GM23338 (cell line): ENCODE measurements at regions not wholly inside any gene's neighbourhood (a gene's known extent, or its start where the extent isn't known, plus 50 kb on each side); places are given as distances from the start of the nearest gene placed in this dataset.

Experiments used
- ATAC-seq: fragments of 200-7000 bp; cut with Tn5 transposase; 3 replicates; pipeline ENCODE4 v1.9.1; 2020
- DNase-seq: peaks from one replicate; pipeline ENCODE4 v3.0.0-alpha.2; 2015; ENCODE audit warnings: low spot score
- H2AFZ ChIP-seq: fragments of 200-600 bp; sonication (generic); 2 replicates; pipeline ENCODE4 v1.8.0; 2016; ENCODE audit warnings: antibody characterized with exemption, mild to moderate bottlenecking, moderate library complexity
- H3F3A ChIP-seq: fragments of 200-600 bp; sonication (generic); replicated peaks from 2 replicates; pipeline ENCODE4 v1.8.0; 2017; ENCODE audit warnings: antibody characterized with exemption, mixed run types, low read depth
- H3K27ac ChIP-seq: fragments of 200-600 bp; sonication (generic); 2 replicates; pipeline ENCODE4 v1.6.1; 2016; ENCODE audit warnings: low read depth
- H3K27me3 ChIP-seq: fragments of 200-600 bp; sonication (generic); 2 replicates; pipeline ENCODE4 v1.8.0; 2016; ENCODE audit warnings: mild to moderate bottlenecking, mixed run types, moderate library complexity; ENCODE audit not compliant: insufficient read depth
- H3K36me3 ChIP-seq: fragments of 200-600 bp; sonication (generic); 2 replicates; pipeline ENCODE4 v1.8.0; 2016; ENCODE audit warnings: mild to moderate bottlenecking; ENCODE audit not compliant: insufficient read depth
- H3K4me1 ChIP-seq: fragments of 200-600 bp; sonication (generic); 2 replicates; pipeline ENCODE4 v1.8.0; 2016; ENCODE audit warnings: mild to moderate bottlenecking, moderate library complexity; ENCODE audit not compliant: insufficient read depth
- H3K4me2 ChIP-seq: fragments of 200-600 bp; sonication (generic); 2 replicates; pipeline ENCODE4 v1.7.1; 2017; ENCODE audit warnings: mixed run types
- H3K4me3 ChIP-seq: fragments of 200-600 bp; sonication (generic); 2 replicates; pipeline ENCODE4 v1.6.1; 2016; ENCODE audit warnings: mixed run types
- H3K79me2 ChIP-seq: fragments of 200-600 bp; sonication (generic); replicated peaks from 2 replicates; pipeline ENCODE4 v1.8.0; 2017; ENCODE audit warnings: mild to moderate bottlenecking; ENCODE audit not compliant: insufficient read depth
- H3K9me2 ChIP-seq: fragments of 200-600 bp; sonication (generic); 2 replicates; pipeline ENCODE4 v1.8.0; 2017; ENCODE audit not compliant: insufficient read depth
- H4K20me1 ChIP-seq: fragments of 200-600 bp; sonication (generic); replicated peaks from 2 replicates; pipeline ENCODE4 v1.8.0; 2017; ENCODE audit warnings: mild to moderate bottlenecking; ENCODE audit not compliant: insufficient read depth
- H3K27ac Mint-ChIP-seq: 2 replicates; pipeline ENCODE4 v1.8.0; 2020; ENCODE audit warnings: inconsistent platforms, mild to moderate bottlenecking, moderate library complexity, mixed read lengths
- H3K27me3 Mint-ChIP-seq: 3 replicates; pipeline ENCODE4 v1.8.0; 2022; ENCODE audit warnings: low read depth, mild to moderate bottlenecking, moderate library complexity, mixed read lengths, inconsistent platforms; ENCODE audit not compliant: insufficient read depth, poor library complexity
- H3K36me3 Mint-ChIP-seq: 3 replicates; pipeline ENCODE4 v1.8.0; 2021; ENCODE audit warnings: low read depth, mild to moderate bottlenecking, inconsistent platforms, moderate library complexity, mixed read lengths
- H3K4me1 Mint-ChIP-seq: 3 replicates; pipeline ENCODE4 v1.8.0; 2020; ENCODE audit warnings: mild to moderate bottlenecking, inconsistent platforms, mixed read lengths
- H3K4me3 Mint-ChIP-seq: 3 replicates; pipeline ENCODE4 v1.8.0; 2021; ENCODE audit warnings: moderate library complexity, mild to moderate bottlenecking, inconsistent platforms, mixed read lengths
- H3K9me3 Mint-ChIP-seq: 3 replicates; pipeline ENCODE4 v1.8.0; 2020; ENCODE audit warnings: moderate library complexity, mild to moderate bottlenecking, inconsistent platforms, mixed read lengths
- CREB1 ChIP-seq: fragments of 250-450 bp; sonication (Bioruptor Pico); IDR thresholded peaks from 2 replicates; pipeline ENCODE4 v1.5.0; 2020; ENCODE audit warnings: low read depth, mild to moderate bottlenecking, moderate library complexity
- EZH2phosphoT487 ChIP-seq: fragments of 200-600 bp; sonication (generic); IDR thresholded peaks from one replicate; pipeline ENCODE4 v1.8.1; 2018; ENCODE audit warnings: antibody characterized with exemption; ENCODE audit not compliant: unreplicated experiment
- JUNB ChIP-seq: IDR thresholded peaks from one replicate; pipeline ENCODE4 v1.6.1; 2016; ENCODE audit warnings: antibody characterized with exemption; ENCODE audit not compliant: unreplicated experiment
- NANOG ChIP-seq: IDR thresholded peaks from 2 replicates; pipeline ENCODE4 v1.6.1; 2016; ENCODE audit warnings: antibody characterized with exemption, borderline replicate concordance
- POLR2AphosphoS5 ChIP-seq: IDR thresholded peaks from 2 replicates; pipeline ENCODE4 v1.6.1; 2016; ENCODE audit warnings: antibody characterized with exemption, low read depth
- ZNF114 ChIP-seq: fragments of 250-450 bp; sonication (Bioruptor Pico); IDR thresholded peaks from 2 replicates; pipeline ENCODE4 v1.5.0; 2020; ENCODE audit warnings: mild to moderate bottlenecking, moderate library complexity
- ZNF331 ChIP-seq: fragments of 250-450 bp; sonication (Bioruptor Pico); IDR thresholded peaks from 2 replicates; pipeline ENCODE4 v1.5.0; 2020; ENCODE audit warnings: low read depth, mild to moderate bottlenecking, moderate library complexity
- TF ChIP-seq, protein P1 (sequence below): IDR thresholded peaks from one replicate; pipeline ENCODE4 v1.6.1; 2018; ENCODE audit warnings: antibody characterized with exemption; ENCODE audit not compliant: unreplicated experiment
- TF ChIP-seq, protein P2 (sequence below): fragments of 250-450 bp; sonication (Bioruptor Pico); IDR thresholded peaks from 2 replicates; pipeline ENCODE4 v1.5.0; 2020; ENCODE audit warnings: mild to moderate bottlenecking, moderate library complexity
- TF ChIP-seq, protein P3 (sequence below), 2 experiments: fragments of 200-600 bp in 1 of 2; sonication (generic) in 1 of 2; conservative IDR thresholded peaks; 2 replicates each; pipeline versions ENCODE4 v1.5.1 to v1.6.1; 2016 to 2017; ENCODE audit warnings: antibody characterized with exemption in 2 of 2, low read depth in 2 of 2, mild to moderate bottlenecking in 2 of 2, moderate library complexity in 1 of 2

DNA sequence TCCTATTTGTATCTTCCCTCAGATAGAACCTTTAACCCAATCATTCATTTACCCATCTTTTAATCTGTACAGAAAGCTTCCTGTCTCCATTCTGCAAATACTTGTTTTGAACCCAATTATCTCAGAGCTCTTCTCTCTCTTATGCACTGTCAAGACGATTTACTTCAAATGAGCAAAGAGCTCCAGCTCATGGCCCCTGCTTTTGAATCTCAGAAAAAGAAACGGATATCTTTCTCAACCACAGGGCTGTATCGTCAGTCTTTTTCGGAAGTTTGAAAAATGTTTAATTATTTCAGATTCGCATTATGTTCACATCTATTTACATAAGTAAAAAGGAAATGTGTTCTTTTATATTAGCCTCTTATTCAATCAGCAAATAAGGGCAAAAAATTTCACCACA lies 322.7 kb upstream of the NBEA start:
- no peak overlapping the region for H3K27ac ChIP-seq
- no peak overlapping the region for H3K4me3 Mint-ChIP-seq
- H3K27ac Mint-ChIP-seq: no peak overlapping the region
- H3K27me3 Mint-ChIP-seq: no peaks in the 10 kb centered on the region
- TF ChIP-seq NANOG: no peak
- peaks cover 15% of the 10 kb centered on the region for H3K4me1 ChIP-seq
- H3K36me3 Mint-ChIP-seq: no peaks in the 10 kb centered on the region
- no peaks in the 10 kb centered on the region; the same call in 2 of the 3 replicates for H3K9me3 Mint-ChIP-seq
- no peaks in the 10 kb centered on the region for H3K36me3 ChIP-seq
- peaks cover 6% of the 10 kb centered on the region; the same call in 1 of the 2 replicates for H3K9me2 ChIP-seq
- no peaks in the 10 kb centered on the region for H3K79me2 ChIP-seq
- H3K4me2 ChIP-seq: no peak overlapping the region
- peaks cover 19% of the 10 kb centered on the region; the same call in 2 of the 3 replicates for H3K4me1 Mint-ChIP-seq
- ATAC-seq (no peak), DNase-seq (no peak)
- H4K20me1 ChIP-seq: no peaks in the 10 kb centered on the region
- H3K4me3 ChIP-seq: no peak overlapping the region
- no peaks in the 10 kb centered on the region for H3F3A ChIP-seq
- H3K27me3 ChIP-seq: no peaks in the 10 kb centered on the region
- no peak overlapping the region for H2AFZ ChIP-seq

DNA sequence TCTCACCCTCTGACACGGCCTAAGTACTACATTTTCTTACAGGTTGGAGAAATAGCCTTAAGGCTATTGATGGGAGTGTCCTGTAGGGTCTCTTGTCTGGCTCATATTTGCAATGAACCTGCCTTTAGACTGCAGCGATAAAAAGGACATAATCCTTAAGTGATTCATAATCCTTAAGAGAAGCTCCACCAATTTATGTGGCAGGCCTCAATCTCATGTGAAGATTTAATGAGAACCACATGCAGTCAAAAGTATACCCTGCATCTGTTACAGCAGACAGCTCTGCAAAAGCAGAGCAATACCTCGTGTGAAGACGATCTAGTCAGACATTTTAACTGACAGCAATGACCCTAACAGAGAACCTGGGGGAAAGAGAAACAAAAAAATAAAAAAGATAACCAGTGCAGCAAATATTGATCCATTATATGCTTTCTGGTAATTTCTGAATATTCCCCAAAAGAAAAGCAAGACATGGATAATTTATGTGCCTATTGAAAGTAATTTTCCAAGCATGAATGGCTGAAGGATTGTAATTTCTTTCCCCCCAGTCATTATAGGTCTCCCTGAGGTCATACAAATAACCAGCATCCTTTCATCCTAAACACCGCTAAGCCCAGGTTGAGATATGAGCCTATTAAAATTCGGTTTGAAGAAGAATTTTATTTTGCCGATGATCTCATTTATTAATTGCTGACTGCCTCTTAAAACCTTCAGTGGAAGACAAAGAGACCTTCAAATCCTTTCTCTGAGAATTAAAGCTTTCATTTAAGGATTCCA lies 321.8 kb upstream of the NBEA start:
- Mint-ChIP-seq H3K4me1 (peaks cover 19% of the 10 kb centered on the region; the same call in 2 of the 3 replicates), H3K9me3 (no peaks in the 10 kb centered on the region; the same call in 2 of the 3 replicates), H3K4me3 (no peak overlapping the region), H3K36me3 (no peaks in the 10 kb centered on the region; the same call in 2 of the 3 replicates), H3K27ac (no peak overlapping the region), H3K27me3 (no peaks in the 10 kb centered on the region)
- DNase-seq (no peak), ATAC-seq (no peak)
- H3K79me2 ChIP-seq: no peaks in the 10 kb centered on the region
- H3K27me3 ChIP-seq: no peaks in the 10 kb centered on the region
- no peak overlapping the region for H3K4me2 ChIP-seq
- peaks cover 15% of the 10 kb centered on the region for H3K4me1 ChIP-seq
- no peak overlapping the region for H3K27ac ChIP-seq
- H2AFZ ChIP-seq: no peak overlapping the region
- no peaks in the 10 kb centered on the region for H3K36me3 ChIP-seq
- no peaks in the 10 kb centered on the region for H3F3A ChIP-seq
- no peaks in the 10 kb centered on the region for H4K20me1 ChIP-seq
- 0 out of 2 replicates have a peak, but pooled peaks cover 8% of the 10 kb centered on the region for H3K9me2 ChIP-seq
- no peak overlapping the region for H3K4me3 ChIP-seq
- TF ChIP-seq NANOG: no peak
- TF ChIP-seq, protein P1, sequence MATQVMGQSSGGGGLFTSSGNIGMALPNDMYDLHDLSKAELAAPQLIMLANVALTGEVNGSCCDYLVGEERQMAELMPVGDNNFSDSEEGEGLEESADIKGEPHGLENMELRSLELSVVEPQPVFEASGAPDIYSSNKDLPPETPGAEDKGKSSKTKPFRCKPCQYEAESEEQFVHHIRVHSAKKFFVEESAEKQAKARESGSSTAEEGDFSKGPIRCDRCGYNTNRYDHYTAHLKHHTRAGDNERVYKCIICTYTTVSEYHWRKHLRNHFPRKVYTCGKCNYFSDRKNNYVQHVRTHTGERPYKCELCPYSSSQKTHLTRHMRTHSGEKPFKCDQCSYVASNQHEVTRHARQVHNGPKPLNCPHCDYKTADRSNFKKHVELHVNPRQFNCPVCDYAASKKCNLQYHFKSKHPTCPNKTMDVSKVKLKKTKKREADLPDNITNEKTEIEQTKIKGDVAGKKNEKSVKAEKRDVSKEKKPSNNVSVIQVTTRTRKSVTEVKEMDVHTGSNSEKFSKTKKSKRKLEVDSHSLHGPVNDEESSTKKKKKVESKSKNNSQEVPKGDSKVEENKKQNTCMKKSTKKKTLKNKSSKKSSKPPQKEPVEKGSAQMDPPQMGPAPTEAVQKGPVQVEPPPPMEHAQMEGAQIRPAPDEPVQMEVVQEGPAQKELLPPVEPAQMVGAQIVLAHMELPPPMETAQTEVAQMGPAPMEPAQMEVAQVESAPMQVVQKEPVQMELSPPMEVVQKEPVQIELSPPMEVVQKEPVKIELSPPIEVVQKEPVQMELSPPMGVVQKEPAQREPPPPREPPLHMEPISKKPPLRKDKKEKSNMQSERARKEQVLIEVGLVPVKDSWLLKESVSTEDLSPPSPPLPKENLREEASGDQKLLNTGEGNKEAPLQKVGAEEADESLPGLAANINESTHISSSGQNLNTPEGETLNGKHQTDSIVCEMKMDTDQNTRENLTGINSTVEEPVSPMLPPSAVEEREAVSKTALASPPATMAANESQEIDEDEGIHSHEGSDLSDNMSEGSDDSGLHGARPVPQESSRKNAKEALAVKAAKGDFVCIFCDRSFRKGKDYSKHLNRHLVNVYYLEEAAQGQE: no peak
- TF ChIP-seq CREB1 (CRISPR knock-in tag): no peak
- TF ChIP-seq JUNB: no peak
- TF ChIP-seq POLR2AphosphoS5: no peak
- TF ChIP-seq, protein P2, sequence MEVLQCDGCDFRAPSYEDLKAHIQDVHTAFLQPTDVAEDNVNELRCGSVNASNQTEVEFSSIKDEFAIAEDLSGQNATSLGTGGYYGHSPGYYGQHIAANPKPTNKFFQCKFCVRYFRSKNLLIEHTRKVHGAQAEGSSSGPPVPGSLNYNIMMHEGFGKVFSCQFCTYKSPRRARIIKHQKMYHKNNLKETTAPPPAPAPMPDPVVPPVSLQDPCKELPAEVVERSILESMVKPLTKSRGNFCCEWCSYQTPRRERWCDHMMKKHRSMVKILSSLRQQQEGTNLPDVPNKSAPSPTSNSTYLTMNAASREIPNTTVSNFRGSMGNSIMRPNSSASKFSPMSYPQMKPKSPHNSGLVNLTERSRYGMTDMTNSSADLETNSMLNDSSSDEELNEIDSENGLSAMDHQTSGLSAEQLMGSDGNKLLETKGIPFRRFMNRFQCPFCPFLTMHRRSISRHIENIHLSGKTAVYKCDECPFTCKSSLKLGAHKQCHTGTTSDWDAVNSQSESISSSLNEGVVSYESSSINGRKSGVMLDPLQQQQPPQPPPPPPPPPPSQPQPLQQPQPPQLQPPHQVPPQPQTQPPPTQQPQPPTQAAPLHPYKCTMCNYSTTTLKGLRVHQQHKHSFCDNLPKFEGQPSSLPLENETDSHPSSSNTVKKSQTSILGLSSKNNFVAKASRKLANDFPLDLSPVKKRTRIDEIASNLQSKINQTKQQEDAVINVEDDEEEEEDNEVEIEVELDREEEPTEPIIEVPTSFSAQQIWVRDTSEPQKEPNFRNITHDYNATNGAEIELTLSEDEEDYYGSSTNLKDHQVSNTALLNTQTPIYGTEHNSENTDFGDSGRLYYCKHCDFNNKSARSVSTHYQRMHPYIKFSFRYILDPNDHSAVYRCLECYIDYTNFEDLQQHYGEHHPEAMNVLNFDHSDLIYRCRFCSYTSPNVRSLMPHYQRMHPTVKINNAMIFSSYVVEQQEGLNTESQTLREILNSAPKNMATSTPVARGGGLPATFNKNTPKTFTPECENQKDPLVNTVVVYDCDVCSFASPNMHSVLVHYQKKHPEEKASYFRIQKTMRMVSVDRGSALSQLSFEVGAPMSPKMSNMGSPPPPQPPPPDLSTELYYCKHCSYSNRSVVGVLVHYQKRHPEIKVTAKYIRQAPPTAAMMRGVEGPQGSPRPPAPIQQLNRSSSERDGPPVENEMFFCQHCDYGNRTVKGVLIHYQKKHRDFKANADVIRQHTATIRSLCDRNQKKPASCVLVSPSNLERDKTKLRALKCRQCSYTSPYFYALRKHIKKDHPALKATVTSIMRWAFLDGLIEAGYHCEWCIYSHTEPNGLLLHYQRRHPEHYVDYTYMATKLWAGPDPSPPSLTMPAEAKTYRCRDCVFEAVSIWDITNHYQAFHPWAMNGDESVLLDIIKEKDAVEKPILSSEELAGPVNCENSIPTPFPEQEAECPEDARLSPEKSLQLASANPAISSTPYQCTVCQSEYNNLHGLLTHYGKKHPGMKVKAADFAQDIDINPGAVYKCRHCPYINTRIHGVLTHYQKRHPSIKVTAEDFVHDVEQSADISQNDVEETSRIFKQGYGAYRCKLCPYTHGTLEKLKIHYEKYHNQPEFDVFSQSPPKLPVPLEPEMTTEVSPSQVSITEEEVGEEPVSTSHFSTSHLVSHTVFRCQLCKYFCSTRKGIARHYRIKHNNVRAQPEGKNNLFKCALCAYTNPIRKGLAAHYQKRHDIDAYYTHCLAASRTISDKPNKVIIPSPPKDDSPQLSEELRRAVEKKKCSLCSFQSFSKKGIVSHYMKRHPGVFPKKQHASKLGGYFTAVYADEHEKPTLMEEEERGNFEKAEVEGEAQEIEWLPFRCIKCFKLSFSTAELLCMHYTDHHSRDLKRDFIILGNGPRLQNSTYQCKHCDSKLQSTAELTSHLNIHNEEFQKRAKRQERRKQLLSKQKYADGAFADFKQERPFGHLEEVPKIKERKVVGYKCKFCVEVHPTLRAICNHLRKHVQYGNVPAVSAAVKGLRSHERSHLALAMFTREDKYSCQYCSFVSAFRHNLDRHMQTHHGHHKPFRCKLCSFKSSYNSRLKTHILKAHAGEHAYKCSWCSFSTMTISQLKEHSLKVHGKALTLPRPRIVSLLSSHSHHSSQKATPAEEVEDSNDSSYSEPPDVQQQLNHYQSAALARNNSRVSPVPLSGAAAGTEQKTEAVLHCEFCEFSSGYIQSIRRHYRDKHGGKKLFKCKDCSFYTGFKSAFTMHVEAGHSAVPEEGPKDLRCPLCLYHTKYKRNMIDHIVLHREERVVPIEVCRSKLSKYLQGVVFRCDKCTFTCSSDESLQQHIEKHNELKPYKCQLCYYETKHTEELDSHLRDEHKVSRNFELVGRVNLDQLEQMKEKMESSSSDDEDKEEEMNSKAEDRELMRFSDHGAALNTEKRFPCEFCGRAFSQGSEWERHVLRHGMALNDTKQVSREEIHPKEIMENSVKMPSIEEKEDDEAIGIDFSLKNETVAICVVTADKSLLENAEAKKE (CRISPR knock-in tag): no peak
- TF ChIP-seq ZNF331 (CRISPR knock-in tag): no peak
- TF ChIP-seq, protein P3, sequence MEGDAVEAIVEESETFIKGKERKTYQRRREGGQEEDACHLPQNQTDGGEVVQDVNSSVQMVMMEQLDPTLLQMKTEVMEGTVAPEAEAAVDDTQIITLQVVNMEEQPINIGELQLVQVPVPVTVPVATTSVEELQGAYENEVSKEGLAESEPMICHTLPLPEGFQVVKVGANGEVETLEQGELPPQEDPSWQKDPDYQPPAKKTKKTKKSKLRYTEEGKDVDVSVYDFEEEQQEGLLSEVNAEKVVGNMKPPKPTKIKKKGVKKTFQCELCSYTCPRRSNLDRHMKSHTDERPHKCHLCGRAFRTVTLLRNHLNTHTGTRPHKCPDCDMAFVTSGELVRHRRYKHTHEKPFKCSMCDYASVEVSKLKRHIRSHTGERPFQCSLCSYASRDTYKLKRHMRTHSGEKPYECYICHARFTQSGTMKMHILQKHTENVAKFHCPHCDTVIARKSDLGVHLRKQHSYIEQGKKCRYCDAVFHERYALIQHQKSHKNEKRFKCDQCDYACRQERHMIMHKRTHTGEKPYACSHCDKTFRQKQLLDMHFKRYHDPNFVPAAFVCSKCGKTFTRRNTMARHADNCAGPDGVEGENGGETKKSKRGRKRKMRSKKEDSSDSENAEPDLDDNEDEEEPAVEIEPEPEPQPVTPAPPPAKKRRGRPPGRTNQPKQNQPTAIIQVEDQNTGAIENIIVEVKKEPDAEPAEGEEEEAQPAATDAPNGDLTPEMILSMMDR (conservative IDR thresholded peaks at IDR 0.05; ENCODE audit: low read depth in 2 of 2): no peak
- TF ChIP-seq ZNF114: no peak
- no peak for TF ChIP-seq EZH2phosphoT487
